GM12865 (cell line): ENCODE measurements at regions not wholly inside any gene's neighbourhood (a gene's known extent, or its start where the extent isn't known, plus 50 kb on each side); places are given as distances from the start of the nearest gene placed in this dataset.

Experiments
- DNase-seq: peaks from one replicate; pipeline ENCODE4 v3.0.0; 2010; ENCODE audit warnings: low read depth
- H3K4me3 ChIP-seq: 2 replicates; pipeline ENCODE4 v1.5.1; 2011; ENCODE audit warnings: mild to moderate bottlenecking, low read depth, low read length, control low read depth
- CTCF ChIP-seq: IDR thresholded peaks from 2 replicates; pipeline ENCODE4 v1.5.1; 2011; ENCODE audit warnings: low read length, control low read depth, low read depth, inconsistent platforms; ENCODE audit not compliant: insufficient read depth; ENCODE audit errors: missing control alignments

GRCh38 chr6:81939766-81940165, 187.3 kb upstream of the TENT5A start:
- no peak for DNase-seq
- H3K4me3 ChIP-seq = no peak overlapping the region
- no peak for TF ChIP-seq CTCF

GRCh38 chr6:81938991-81939732, 186.7 kb upstream of the TENT5A start:
- no peak overlapping the region for H3K4me3 ChIP-seq
- DNase-seq = no peak
- no peak for TF ChIP-seq CTCF

- no peak overlapping the region for H3K4me3 ChIP-seq
- TF ChIP-seq CTCF = no peak
- DNase-seq = peak; percentile 17
Observed at GRCh38 chr6:81938014-81938856, 185.8 kb upstream of the TENT5A start.

- no peak for TF ChIP-seq CTCF
- H3K4me3 ChIP-seq = no peak overlapping the region
- no peak for DNase-seq
Observed at GRCh38 chr6:81937296-81937937, 184.9 kb upstream of the TENT5A start.

GRCh38 chr6:81934936-81935335, 182.5 kb upstream of the TENT5A start:
- DNase-seq = no peak
- TF ChIP-seq CTCF = no peak
- no peak overlapping the region for H3K4me3 ChIP-seq

- DNase-seq = no peak
- no peak overlapping the region for H3K4me3 ChIP-seq
- TF ChIP-seq CTCF = no peak
Observed at GRCh38 chr6:81933608-81934051, 181.1 kb upstream of the TENT5A start.
